Stimulated activated CD4-positive, alpha-beta T cell treated with anti-CD3 and anti-CD28 coated beads, Interleukin-12 subunit alpha, Interleukin-12 subunit beta, amount 100 ng/mL, for 24 hours (primary cell): ENCODE measurements at regions not wholly inside any gene's neighbourhood (a gene's known extent, or its start where the extent isn't known, plus 50 kb on each side); places are given as distances from the start of the nearest gene placed in this dataset.

Experiments used
- DNase-seq, 2 experiments: peaks; one replicate each; pipeline ENCODE4 v3.0.0-alpha.2; 2020; ENCODE audit warnings: low read depth in 2 of 2

DNA sequence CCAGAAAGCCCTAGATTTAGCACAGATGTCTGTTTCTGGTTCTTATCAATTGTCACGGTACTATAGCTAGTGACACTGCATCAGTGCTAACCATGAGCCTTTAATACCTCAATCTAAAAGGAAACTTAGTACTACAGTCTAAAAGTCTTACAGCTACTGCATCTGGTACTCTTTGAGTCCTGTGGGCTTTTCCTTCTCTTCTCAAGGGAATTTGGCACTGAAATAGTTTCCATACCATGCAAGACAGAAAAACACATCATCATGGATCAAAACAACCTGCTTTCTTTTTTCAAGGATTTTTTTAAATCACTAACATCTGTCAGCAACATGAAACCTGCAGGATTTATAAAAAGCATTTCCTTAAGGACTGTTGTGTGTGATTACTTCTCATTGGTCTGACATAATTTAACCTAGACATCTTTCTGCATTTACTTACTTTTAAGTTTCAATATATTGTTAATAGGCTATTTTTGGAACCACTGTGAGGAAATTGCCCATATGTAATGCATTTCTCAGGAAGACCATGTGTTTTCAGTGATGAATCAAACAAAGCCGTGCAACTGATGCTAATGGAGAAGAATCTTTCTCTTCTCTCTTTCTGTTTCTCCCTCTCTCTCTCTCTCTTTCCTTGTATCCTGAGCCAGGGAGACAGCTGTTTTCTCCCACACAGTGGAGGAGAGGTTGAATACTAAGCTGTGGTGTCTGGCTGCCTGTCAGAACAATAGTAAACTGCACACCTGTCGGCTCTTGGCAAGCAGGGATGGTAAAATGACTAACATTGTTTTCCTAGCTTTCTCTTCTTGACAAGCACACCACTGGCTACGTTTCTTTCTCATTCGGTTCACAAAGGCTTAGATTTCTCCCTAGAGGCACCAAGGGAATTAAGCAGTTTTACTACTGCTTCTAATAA lies 273.4 kb downstream of the CSNK1G3 start:
- DNase-seq = no peak

GRCh38 chr5:123783421-123783820 lies 271.4 kb downstream of the CSNK1G3 start:
- no peak for DNase-seq

- DNase-seq = no peak
Observed at GRCh38 chr5:123778641-123779040, 266.7 kb downstream of the CSNK1G3 start.

GRCh38 chr5:123776761-123777160 lies 264.8 kb downstream of the CSNK1G3 start:
- no peak for DNase-seq

DNA sequence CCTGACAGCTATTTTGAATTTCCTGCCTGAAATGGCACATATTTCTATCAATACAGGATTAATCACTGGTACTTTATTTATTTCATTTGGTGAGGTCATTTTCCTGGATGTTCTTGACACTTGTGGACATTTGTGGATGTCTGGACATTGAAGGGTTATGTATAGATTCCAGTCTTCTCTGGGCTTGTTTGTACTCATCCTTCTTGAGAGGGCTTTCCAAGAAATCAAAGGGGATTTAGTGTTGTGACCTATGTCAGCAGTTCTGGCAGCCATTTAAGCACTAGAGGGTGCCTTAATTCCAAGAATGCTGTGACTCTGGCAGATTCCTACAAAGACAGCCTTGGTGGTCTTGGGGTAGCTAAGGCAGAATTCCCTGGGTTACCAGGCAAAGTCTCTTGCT lies 259.7 kb downstream of the CSNK1G3 start:
- DNase-seq = no peak

DNA sequence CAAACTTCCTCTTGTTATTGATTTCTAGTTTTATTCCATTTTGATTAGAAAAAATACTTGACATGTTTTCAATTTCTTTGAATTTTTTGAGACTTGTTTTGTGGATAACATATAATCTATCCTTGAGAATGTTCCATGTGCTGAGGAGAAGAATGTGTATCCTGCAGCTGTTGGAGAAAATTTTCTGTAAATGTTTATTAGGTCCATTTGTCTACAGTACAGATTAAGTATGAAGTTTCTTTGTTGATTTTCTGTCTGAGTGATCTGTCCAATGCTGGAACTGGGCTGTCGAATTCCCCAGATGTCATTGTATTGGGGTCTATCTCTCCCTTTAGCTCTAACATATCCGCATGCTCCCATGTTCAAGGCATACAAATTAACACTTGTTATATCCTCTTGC lies 251.2 kb downstream of the CSNK1G3 start:
- DNase-seq = no peak

DNA sequence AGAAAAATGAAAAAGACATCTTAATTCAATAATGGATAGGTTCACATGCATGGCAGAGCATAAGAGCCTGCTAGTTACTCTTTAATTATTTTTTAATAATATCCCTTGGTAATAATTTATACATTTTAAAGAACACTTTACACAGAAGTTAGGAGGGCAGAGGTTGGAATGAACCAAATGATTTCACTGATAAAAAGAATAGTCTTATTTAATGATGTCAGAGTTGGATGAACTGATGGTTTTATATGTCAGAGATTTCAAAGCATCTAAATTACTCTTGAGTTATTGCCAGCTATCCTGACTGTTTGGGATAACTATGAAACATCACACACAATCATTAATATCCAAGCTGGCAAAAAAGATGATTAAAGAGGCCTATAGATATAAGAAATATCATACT lies 244.8 kb downstream of the CSNK1G3 start:
- DNase-seq = no peak

- DNase-seq = no peak
Observed at GRCh38 chr5:123756318-123756665, 244.3 kb downstream of the CSNK1G3 start.

- no peak for DNase-seq
Observed at GRCh38 chr5:123755653-123756317, 243.8 kb downstream of the CSNK1G3 start.

DNA sequence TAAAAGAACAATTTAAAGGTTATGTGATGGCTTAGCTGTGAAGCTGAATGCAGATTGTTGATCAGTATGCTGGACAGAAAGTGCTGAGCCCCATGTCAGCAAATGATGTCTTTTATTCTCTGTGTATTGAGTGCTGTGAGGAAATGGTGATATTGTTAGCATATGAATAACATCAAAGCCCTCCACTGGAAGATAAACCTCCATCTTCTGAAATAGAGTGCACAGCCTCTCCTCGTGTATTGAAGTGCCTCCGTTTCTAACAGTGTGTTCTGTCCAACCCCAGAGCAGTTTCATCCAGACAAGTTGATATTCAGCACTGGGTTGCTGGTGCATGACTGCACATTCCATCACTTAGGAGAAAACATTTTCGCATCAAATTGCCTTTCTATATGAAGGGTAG lies 242.9 kb downstream of the CSNK1G3 start:
- DNase-seq = no peak

DNA sequence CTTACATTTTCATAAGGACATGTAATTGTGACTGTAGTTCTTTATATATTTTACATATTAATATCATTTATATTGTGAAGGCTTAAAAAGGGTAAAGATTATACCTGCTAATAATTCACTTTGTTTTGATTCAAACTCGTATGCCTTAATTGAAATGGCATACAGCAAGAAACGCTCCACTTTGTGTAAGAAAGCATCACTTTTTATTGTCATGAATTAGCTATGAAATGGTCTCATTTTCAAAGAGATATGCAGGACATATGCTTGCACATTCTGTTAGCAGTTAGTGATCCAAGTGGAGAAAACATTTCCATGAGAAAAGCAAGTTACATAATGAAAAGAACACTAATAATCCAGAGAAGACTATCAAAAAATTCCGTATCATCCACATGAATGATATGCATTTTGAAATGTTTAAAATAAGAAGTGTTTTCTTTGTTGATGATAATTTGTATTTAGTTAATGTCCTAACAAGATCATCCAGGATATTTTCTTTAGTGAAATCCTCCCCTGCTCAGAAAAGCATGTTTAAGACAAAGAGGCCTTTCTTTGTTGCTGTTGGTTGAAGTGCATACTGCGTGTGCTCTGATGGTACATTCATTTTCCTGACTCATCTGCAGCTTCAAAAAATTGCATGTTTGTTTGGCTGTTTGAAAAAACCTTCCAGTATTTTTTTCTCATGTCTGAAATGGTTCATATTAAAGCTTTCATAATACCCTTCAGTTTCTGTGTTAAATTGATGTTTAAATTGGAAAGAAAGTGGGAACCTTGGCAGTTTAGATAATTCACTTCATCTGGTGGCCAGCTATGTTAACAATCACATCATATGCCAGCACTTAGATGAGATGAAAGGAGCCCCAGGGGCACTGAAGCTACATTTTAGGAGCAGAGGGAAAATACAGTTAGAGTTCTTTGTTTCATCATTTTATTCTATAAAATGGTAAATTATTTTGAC lies 242.2 kb downstream of the CSNK1G3 start:
- no peak for DNase-seq

DNA sequence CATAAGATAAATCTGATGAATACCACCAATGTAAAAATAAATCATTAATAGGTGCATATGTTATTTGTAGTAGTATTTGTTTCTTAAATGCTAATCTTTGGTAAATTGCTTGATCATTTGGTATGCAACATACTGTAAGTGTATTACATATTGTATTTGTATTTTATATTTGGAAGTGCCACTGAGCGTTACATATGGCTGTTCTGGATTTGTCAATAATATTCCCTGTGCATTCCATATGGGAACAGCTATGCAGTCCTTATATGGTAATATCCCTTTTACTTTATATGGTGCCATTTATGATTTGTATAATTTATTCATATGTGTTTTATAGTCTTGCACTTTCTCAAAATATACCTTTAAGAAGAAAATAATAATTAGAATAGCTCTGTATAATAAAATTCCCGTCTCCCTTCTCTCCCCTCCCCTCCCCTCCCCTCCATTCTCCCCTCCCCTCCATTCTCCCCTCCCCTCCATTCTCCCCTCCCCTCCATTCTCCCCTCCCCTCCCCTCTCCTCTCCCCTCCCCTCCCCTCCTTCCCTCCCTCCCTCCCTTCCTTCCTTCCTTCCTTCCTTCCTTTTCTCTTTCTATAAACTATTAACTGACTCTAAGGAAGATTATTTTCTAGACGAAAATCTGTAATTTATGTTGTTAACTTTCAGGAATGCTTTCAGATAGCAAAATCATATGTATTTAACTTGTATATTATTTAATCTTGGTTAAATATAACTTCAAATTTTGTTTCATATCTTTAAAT lies 241.4 kb downstream of the CSNK1G3 start:
- no peak for DNase-seq

GRCh38 chr5:123752552-123753179 lies 240.7 kb downstream of the CSNK1G3 start:
- DNase-seq = no peak

GRCh38 chr5:123751670-123752069 lies 239.7 kb downstream of the CSNK1G3 start:
- DNase-seq = no peak

GRCh38 chr5:123748239-123748638 lies 236.3 kb downstream of the CSNK1G3 start:
- no peak for DNase-seq

DNA sequence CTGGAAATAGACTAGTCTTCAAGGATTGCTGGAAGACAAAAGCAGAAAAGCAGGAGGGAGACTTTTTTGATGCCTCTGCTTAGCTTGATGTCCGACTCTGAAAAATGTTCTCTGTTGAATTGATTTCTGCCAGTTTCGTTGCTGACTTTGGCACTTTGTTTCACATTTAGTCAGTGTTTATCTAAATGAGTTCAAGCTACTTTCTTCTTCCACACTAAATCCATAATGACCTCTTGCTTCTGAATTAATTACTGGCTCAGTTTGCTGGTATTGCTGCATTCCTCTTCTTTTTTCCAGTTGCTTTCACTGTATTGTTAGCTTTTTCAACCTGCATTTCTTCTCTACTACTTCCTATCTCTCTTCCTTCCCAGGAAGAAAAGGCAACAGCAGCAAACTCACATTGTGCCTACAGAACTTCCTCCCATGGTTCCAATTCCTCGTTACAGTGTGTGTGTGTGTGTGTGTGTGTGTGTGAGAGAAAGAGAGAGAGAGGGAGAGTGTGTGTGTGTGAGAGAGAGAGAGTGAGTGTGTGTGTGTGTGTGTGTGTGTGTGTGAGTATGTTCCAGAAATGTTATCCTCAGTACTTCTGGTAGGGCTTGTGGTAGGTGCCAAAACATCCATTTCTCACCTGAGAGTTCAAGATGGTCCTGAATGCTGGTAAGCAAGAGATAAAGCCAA lies 234.8 kb downstream of the CSNK1G3 start:
- no peak for DNase-seq

GRCh38 chr5:123743990-123744583 lies 232.1 kb downstream of the CSNK1G3 start:
- no peak for DNase-seq

DNA sequence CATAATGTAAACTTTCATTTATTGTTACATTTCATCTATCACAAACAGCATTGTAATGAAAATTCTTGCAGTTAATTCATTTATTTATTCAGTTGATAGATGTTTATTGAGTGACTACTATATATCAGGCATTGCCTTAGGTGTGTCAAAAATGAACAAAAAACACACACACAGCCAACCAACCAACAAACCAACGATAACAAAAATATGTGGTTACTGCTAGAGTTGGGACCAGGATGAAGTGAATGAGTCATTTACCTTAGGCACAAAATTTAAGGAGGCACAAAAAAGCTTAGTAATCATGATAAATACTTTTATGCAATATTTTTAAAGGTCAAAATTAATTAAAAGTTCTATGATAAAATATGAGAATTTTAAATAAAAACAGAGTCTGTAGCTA lies 223.4 kb downstream of the CSNK1G3 start:
- no peak for DNase-seq

DNA sequence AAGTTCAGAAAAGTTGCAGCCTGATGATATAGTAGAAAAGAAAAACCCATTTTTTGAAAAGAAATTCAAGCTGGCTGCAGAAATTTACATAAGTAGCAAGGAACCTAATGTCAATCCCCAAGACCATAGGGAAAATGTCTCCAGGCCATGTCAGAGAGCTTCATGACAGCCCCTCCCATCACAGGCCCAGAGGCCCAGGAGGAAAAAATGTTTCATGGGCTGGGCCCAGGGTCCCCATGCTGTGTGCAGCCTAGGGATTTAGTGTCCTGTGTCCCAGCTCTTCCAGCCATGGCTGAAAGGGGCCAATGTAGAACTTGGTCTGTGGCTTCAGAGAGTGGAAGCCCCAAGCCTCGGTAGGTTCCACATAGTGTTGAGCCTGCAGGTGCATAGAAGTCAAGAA lies 220.3 kb downstream of the CSNK1G3 start:
- DNase-seq = no peak

- DNase-seq = no peak
Observed at GRCh38 chr5:123722451-123722850, 210.5 kb downstream of the CSNK1G3 start.
